ENCODE measurements at regions not wholly inside any gene's neighbourhood (a gene's known extent, or its start where the extent isn't known, plus 50 kb on each side); places are given as distances from the start of the nearest gene placed in this dataset.
"Not testable (repeated sequence)": the region's sequence is repeated elsewhere in the genome, so short reads cannot be mapped to it uniquely, and the experiment has no call there.

DNA sequence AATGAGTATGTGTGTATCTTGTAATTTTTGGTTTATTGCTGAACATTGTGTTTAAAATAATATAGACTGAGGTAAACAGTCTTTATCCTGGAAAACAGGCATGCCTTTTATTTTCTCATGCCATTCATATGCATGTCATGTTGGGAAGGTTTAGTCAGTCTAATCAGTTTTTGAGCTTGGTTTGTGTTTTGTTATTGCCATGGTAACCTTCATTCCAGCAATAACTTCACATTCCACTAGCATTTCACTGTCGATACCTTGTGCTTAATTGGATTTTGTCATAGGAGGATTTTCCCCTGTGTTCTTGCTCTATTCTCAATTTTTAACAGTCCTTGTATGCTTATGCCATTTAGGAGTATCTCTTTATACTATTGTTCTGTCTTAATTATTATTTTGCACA lies 140.4 kb downstream of the SPDYE17 start:
- not testable (repeated sequence) for H3K9me3 Mint-ChIP-seq; H3K4me3 Mint-ChIP-seq; H3K4me1 Mint-ChIP-seq (ENCODE audit: low read depth); H3K27ac Mint-ChIP-seq; H3K27me3 Mint-ChIP-seq; H3K36me3 Mint-ChIP-seq (ENCODE audit: low read depth)

DNA sequence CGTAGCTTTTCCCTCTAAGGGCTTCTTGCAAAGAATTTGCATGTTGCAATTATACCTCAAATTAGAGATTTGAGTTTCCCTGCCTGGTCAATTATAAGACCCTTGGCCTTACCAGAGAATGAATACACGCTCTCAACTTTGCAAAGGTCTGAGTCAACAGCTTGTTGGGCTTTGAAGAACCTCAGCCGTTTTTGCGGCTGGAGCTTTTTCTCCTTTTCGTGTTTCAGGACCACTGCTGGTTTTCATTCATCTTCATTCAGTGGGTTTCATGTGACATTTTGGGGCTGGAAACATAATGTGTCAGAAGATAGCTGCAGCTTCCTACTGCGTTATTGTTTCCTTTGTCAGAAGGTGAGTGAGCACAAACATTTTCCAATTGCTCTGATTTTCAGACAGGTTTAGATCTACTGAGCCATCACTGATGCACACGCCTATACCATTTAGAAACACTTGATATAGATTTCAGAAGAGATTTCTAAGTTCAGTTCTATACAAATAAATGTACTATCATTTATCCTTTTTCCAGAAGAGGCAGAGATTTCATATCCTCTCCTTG lies 152.3 kb downstream of the SPDYE17 start:
- not testable (repeated sequence) for H3K27me3 Mint-ChIP-seq; H3K4me3 Mint-ChIP-seq; H3K27ac Mint-ChIP-seq; H3K36me3 Mint-ChIP-seq (ENCODE audit: low read depth); H3K9me3 Mint-ChIP-seq
- H3K4me1 Mint-ChIP-seq (ENCODE audit: low read depth), result peaks cover 18% of the 10 kb centered on the region

DNA sequence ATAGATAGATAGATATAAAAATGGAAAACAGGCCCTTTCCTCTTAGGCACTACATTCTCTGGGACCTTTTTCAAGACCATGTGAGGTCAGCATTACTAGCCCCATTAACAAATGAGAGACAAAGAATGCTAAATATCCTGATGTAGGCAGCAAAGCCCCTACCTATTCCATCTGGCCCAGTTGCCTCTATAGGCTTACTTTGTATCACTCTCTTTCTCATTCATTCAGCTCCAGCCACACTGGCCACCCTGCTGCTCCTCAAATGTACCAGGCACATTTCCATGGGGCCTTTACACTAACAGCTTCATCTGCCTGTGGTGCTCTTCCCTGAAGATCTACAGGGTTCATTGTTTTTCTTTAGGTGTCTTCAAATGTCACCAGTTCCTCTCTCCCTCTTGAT lies 156.4 kb downstream of the SPDYE17 start:
- Mint-ChIP-seq H3K4me1 (ENCODE audit: low read depth) (peaks cover 12% of the 10 kb centered on the region), H3K27me3 (peaks cover 10% of the 10 kb centered on the region)
- not testable (repeated sequence) for H3K4me3 Mint-ChIP-seq; H3K9me3 Mint-ChIP-seq; H3K27ac Mint-ChIP-seq; H3K36me3 Mint-ChIP-seq (ENCODE audit: low read depth)

DNA sequence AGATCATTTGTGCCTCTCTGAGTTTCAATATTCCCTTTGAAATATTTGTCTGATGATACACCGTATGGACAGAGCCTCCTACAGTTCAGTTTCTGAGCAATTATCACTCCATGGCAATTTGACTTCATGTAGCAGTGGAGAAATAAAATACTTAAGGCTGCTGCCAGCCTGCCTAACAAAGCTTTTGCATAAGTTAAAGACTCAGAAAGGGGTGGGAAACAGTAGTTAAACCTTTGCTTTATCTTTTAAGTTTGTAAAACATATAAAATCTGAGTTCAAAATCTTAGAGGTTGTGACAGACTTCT lies 161.7 kb downstream of the SPDYE17 start:
- H3K27ac Mint-ChIP-seq; H3K4me1 Mint-ChIP-seq (ENCODE audit: low read depth); H3K36me3 Mint-ChIP-seq (ENCODE audit: low read depth); H3K9me3 Mint-ChIP-seq; H3K4me3 Mint-ChIP-seq: not testable (repeated sequence)
- peaks cover 14% of the 10 kb centered on the region for H3K27me3 Mint-ChIP-seq

DNA sequence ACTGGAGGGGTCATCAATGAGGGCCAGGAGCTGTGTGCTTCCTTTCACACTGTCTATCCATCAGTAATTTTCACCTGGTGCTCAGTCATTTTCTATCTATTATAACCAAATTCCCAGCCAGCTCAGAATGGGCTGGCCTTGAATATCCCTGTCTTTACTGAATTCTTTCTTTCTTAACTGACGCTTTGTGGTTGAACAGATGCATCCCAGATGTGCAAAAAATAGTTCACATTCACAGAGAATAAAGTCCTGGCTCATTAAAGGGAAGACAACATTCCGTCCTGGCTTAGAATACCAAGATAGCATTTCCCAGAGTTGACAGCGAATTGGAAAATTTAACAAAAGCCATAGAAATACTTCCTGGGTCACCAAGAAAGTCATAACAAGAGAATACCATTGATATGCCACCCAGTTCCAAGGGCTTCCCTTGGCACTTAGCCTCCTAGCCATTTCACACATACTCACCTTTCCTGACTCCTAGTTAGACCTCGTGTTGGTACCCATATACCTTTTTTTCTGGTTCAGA lies 164.7 kb downstream of the SPDYE17 start:
- H3K36me3 Mint-ChIP-seq (ENCODE audit: low read depth); H3K4me3 Mint-ChIP-seq; H3K27ac Mint-ChIP-seq; H3K9me3 Mint-ChIP-seq; H3K4me1 Mint-ChIP-seq (ENCODE audit: low read depth): not testable (repeated sequence)
- H3K27me3 Mint-ChIP-seq, result peaks cover 24% of the 10 kb centered on the region

DNA sequence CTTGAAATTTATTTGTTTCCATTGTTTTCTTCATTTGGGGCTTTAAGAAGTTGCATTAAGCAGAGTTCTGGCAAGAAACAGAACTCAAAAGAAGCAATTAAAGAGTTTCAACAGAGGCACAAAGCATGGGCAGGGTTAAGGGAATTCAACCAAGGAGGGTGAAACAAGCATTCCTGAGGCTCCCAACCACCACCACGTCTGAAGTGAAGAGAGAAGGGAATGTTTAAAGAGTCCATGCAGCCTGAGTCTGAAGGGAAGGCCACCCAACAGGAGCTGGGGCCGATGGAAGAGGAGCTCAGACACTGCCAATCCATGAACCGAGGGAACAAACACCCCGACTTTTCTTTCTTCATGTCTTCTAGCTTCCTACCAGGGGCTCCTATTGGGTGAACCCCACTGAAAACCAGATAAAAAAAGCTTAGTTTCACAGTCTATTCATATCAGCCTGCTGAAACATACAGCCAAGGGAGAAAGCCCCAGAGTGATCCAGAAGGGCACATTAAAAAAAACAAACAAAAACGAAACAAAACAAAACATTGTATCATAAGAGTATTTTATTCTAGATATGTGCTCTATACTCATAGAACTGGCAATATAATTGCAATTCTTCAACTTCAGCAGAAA lies 168.9 kb downstream of the SPDYE17 start:
- H3K27me3 Mint-ChIP-seq, result peaks cover 29% of the 10 kb centered on the region
- H3K27ac Mint-ChIP-seq; H3K4me1 Mint-ChIP-seq (ENCODE audit: low read depth); H3K4me3 Mint-ChIP-seq; H3K36me3 Mint-ChIP-seq (ENCODE audit: low read depth); H3K9me3 Mint-ChIP-seq: not testable (repeated sequence)

DNA sequence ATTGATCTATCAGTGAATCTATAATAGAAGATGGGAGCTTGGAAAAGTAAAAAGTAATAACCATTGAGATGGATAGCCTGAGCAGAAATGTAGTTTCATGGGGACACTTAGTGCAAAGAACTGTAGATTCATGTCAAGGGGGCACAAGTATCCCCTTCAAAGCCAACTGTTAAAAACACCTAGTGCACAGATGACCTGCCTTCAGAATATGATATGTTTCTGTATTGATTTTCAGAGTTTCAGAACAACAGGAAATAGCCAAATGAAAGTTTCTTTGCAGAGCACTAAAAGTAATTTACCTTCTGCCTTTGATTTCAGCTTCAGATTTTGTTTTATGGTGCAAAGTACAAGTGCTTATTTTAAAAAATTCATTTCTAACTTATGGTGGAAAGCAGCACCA lies 169.9 kb downstream of the SPDYE17 start:
- H3K4me1 Mint-ChIP-seq (ENCODE audit: low read depth); H3K4me3 Mint-ChIP-seq; H3K9me3 Mint-ChIP-seq; H3K36me3 Mint-ChIP-seq (ENCODE audit: low read depth); H3K27ac Mint-ChIP-seq: not testable (repeated sequence)
- peaks cover 29% of the 10 kb centered on the region for H3K27me3 Mint-ChIP-seq

DNA sequence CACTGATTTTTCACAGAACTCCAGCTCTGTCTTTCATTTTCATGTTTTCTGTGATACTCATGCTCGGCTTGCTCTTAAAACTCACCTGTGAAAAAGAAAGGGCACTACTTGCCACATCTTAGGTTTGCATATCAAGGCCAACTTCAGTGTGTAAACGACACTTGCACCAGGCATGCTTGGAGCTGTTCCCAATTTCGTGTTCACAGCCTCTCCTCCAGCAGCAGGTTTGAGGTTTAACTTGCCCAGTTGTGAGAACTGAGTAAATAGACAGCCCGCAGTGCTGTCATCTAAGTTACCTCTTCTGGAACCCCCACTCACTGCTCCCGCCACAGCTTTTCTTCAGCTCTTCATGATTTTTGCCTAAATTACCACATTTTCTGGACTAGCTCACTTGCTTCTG lies 172.2 kb downstream of the SPDYE17 start:
- H3K27ac Mint-ChIP-seq; H3K4me3 Mint-ChIP-seq; H3K36me3 Mint-ChIP-seq (ENCODE audit: low read depth); H3K9me3 Mint-ChIP-seq; H3K4me1 Mint-ChIP-seq (ENCODE audit: low read depth): not testable (repeated sequence)
- peaks cover 18% of the 10 kb centered on the region for H3K27me3 Mint-ChIP-seq

DNA sequence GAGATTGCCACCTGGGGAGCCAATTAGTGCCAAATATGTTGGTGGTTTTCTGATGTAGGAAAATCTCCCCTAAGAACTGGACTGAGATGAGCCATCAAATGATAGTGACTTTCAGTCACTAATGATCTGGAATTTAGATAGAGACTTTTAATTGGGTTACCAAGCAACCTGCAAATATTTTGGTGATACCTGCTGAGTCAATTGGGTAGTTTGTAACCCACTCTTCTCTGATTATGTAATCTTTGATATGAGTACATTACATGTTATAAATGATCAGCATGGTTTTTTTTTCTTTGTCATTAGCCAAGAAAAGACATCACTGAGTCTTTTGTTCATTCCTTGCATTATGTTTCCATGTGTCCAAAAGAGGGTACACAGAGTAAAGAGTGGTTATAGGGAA lies 177.5 kb downstream of the SPDYE17 start:
- H3K27me3 Mint-ChIP-seq; H3K36me3 Mint-ChIP-seq (ENCODE audit: low read depth); H3K4me1 Mint-ChIP-seq (ENCODE audit: low read depth); H3K9me3 Mint-ChIP-seq; H3K4me3 Mint-ChIP-seq; H3K27ac Mint-ChIP-seq: not testable (repeated sequence)

DNA sequence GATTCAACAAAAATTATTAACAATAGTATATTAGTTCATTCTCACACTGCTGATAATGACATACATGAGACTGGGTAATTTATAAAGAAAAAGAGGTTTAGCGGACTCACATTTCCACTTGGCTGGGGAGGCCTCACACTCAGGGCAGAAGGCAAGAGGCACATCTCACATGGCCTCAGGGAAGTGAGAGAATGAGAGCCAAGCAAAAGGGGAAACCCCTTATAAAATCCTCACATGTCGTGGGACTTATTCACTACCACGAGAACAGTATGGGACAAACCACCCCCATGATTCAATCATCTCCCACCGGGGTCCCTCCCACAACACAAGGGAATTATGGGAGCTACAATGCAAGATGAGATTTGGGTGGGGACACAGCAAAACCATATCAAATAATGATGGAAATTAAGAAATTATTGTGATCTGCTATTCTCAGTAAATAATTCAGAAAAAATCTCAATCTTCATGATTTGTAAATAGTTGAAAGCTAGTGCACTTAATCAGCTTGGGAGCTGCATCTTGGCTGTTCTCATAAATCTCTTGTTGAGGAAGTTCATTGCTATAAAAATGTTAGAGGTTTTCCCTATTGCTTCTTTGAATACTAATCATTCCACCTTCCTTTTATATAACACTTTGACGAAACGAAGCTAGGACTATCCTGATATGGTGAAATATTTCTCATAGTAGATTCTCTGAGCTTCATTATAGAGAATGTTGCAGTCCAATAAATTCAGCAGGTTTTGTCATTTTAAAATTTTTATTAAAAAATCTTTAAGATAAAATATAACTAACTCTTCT lies 179.2 kb downstream of the SPDYE17 start:
- H3K9me3 Mint-ChIP-seq; H3K27ac Mint-ChIP-seq; H3K27me3 Mint-ChIP-seq; H3K4me1 Mint-ChIP-seq (ENCODE audit: low read depth); H3K36me3 Mint-ChIP-seq (ENCODE audit: low read depth); H3K4me3 Mint-ChIP-seq: not testable (repeated sequence)

DNA sequence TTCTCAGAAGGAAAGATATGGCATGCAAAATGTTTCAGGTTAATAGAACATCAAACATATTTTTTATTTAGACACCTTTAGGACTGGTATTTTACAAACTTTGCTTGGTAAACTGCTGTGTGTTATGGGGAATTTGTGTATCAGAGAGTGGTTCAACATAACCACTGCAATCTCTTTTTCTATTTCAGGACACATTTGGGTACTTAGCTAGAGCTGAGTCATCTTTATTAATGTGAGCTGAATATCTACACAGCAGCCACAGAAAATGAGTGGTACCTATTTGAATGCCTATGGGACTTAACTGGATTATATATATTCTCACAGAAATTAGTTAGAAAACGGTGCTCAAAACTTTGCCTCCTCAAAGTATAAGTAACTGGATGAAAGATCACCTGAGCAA lies 179.8 kb downstream of the SPDYE17 start:
- H3K27me3 Mint-ChIP-seq; H3K27ac Mint-ChIP-seq; H3K4me1 Mint-ChIP-seq (ENCODE audit: low read depth); H3K36me3 Mint-ChIP-seq (ENCODE audit: low read depth); H3K9me3 Mint-ChIP-seq; H3K4me3 Mint-ChIP-seq: not testable (repeated sequence)

DNA sequence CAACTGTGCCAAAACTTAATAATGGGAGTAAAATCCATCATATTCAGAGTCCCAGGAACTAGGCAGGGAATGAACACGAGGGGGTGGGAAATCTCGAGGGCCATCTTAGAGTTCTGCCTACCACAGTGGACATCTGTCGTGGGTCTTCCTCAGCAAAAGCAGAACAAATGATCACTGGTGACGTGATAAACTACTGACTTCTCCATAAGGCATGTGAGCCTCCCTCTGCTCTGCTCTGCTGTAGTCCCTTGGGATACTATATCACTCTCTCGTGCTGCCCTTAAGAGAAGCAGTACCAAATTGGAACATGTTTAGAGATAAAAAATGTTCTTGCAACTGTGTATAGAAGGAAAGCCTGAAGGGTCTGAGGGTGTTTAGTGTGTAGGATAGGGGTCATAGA lies 180.5 kb downstream of the SPDYE17 start:
- not testable (repeated sequence) for H3K4me1 Mint-ChIP-seq (ENCODE audit: low read depth); H3K36me3 Mint-ChIP-seq (ENCODE audit: low read depth); H3K27ac Mint-ChIP-seq; H3K4me3 Mint-ChIP-seq; H3K9me3 Mint-ChIP-seq; H3K27me3 Mint-ChIP-seq

DNA sequence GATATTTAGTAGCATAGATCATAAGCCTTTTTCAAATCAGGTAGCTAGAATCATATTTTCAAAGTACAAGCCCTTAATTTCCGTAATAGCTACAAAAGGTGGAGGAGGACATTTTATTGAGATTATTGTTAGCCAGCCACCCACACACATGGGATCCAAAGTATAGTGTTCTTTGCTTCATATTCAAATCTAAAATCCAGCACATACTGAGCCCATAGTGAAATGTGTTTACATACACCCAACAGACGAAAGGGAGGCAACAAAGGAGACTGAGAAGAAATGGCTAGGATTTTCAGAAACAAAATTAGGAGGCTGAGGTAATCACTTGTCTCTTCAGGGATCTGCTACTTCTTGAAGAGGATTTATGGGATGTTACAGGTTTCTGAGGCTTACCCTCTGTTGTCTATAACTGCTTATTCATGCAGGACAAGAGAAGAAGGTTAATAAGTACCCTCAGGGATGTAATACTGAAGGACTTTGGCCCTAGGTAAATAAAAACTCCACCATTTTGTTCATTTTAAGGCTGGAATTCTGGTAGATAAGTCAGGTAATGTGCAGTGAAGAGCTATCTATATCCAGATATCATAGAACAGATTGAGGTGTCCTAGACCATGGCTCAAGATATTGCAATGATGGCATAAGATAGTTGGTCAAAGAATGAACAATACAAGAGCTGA lies 182.1 kb downstream of the SPDYE17 start:
- not testable (repeated sequence) for H3K36me3 Mint-ChIP-seq (ENCODE audit: low read depth); H3K4me1 Mint-ChIP-seq (ENCODE audit: low read depth); H3K27ac Mint-ChIP-seq

DNA sequence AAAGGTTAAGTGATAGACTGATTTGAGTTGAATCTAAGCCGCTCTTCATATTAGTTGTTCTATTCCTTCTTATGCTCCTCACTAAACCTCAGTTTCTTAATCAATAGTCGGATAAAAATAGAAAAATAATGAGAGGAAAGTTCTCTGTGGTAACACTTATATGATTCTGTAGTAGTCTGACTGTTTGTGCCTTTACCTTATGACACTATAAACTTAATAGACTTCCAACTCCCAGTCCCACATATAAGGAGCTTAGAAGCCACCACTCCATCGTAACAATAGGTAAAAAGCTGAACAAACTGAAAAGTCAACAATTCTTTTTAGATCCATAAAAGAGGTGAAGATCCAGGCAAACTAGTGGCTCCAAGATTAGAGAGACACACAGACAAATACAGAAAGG lies 192.3 kb downstream of the SPDYE17 start:
- not testable (repeated sequence) for H3K36me3 Mint-ChIP-seq (ENCODE audit: low read depth)

More for the DNA sequence above, 182.1 kb downstream of the SPDYE17 start:
- H3K4me3 Mint-ChIP-seq, H3K27me3 Mint-ChIP-seq, H3K9me3 Mint-ChIP-seq: not testable (repeated sequence)

DNA sequence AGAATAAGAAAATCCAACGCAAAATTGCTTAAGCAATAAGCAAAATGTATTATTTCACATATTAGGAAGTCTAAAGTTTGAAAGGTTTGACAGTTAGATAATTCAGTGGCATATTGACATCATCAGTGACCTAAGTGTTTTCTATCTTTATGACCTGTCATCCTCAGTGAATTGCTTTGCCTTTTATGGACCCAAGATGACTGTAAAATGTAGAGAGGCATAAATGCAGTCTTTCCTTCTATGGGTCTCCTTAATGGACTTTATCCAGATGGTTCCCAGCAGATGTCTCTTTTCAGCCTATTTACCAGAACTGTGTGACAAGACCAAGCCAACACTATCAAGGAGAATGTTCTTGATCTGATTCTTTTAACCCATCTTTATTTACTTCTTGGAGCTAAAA lies 192.9 kb downstream of the SPDYE17 start:
- H3K27ac Mint-ChIP-seq; H3K4me1 Mint-ChIP-seq (ENCODE audit: low read depth); H3K36me3 Mint-ChIP-seq (ENCODE audit: low read depth); H3K4me3 Mint-ChIP-seq: not testable (repeated sequence)
- Mint-ChIP-seq H3K9me3 (peaks cover 23% of the 10 kb centered on the region), H3K27me3 (peaks cover 37% of the 10 kb centered on the region)

More for the DNA sequence above, 192.3 kb downstream of the SPDYE17 start:
- H3K9me3 Mint-ChIP-seq, result peaks cover 23% of the 10 kb centered on the region
- H3K27ac Mint-ChIP-seq; H3K4me1 Mint-ChIP-seq (ENCODE audit: low read depth); H3K4me3 Mint-ChIP-seq: not testable (repeated sequence)
- H3K27me3 Mint-ChIP-seq, result peaks cover 37% of the 10 kb centered on the region

Data from stimulated activated naive CD8-positive, alpha-beta T cell treated with anti-CD3 and anti-CD28 coated beads, Interleukin-15, Interleukin-2, amounts not matched to agents 100 ng/mL and 50 ng/mL, for 24 hours (primary cell).